ENCODE measurements at regions not wholly inside any gene's neighbourhood (a gene's known extent, or its start where the extent isn't known, plus 50 kb on each side); places are given as distances from the start of the nearest gene placed in this dataset.
A peak's percentile ranks its signal among the peaks of the same experiment; 100 is the strongest.

- TF ChIP-seq JAZF1 (CRISPR knock-in tag; IDR thresholded peaks at IDR 0.05) (no peak), SMAD4 (CRISPR knock-in tag; IDR thresholded peaks at IDR 0.05) (no peak), USF2 (CRISPR knock-in tag; IDR thresholded peaks at IDR 0.05) (no peak), CREB1 (CRISPR knock-in tag; IDR thresholded peaks at IDR 0.05) (no peak), ATF2 (CRISPR knock-in tag; IDR thresholded peaks at IDR 0.05; ENCODE audit: borderline replicate concordance, low read depth) (no peak), TEAD1 (CRISPR knock-in tag; IDR thresholded peaks at IDR 0.05) (no peak), CTCF (IDR thresholded peaks at IDR 0.05) (no peak)
These were observed 202.9 kb downstream of the RAB11FIP4 start (continued) for GRCh38 chr17:31594416-31594815.

GRCh38 chr17:31593806-31594205, 202.3 kb downstream of the RAB11FIP4 start:
- no peaks in the 10 kb centered on the region for H3K9me3 Mint-ChIP-seq
- ATAC-seq = no peak
- ChIA-PET CTCF (interaction anchor here (1.0 kb wide), 1 partner anchor 36 kb away, joined by 3 read pairs; no protein-coding TSS in a partner anchor), POLR2A (no interaction called here)
- TF ChIP-seq FOXP1 (CRISPR knock-in tag; IDR thresholded peaks at IDR 0.05; ENCODE audit: borderline replicate concordance) = 0 out of 2 replicates have a peak, but pooled peaks have one; percentile 28
- no peak for TF ChIP-seq ZNF423 (CRISPR knock-in tag; IDR thresholded peaks at IDR 0.05)
- peaks cover 19% of the 10 kb centered on the region for H3K4me1 Mint-ChIP-seq
- H3K27me3 Mint-ChIP-seq (ENCODE audit: low read depth) = no peaks in the 10 kb centered on the region
- no peak for DNase-seq (ENCODE audit: low spot score)
- no peaks in the 10 kb centered on the region for H3K36me3 Mint-ChIP-seq
- no peak overlapping the region for H3K27ac Mint-ChIP-seq
- H3K4me3 Mint-ChIP-seq = no peak overlapping the region

- Mint-ChIP-seq H3K27ac (no peak overlapping the region), H3K4me3 (no peak overlapping the region), H3K36me3 (no peaks in the 10 kb centered on the region), H3K4me1 (peaks cover 12% of the 10 kb centered on the region), H3K9me3 (no peaks in the 10 kb centered on the region), H3K27me3 (ENCODE audit: low read depth) (no peaks in the 10 kb centered on the region)
- ATAC-seq (no peak), DNase-seq (ENCODE audit: low spot score) (no peak)
- ChIA-PET CTCF (no interaction called here), POLR2A (no interaction called here)
- no peak for TF ChIP-seq CTCF (IDR thresholded peaks at IDR 0.05)
- no peak for TF ChIP-seq E2F5 (CRISPR knock-in tag; IDR thresholded peaks at IDR 0.05)
- no peak for TF ChIP-seq ZNF671 (CRISPR knock-in tag; IDR thresholded peaks at IDR 0.05)
- TF ChIP-seq AR (CRISPR knock-in tag; IDR thresholded peaks at IDR 0.05) = no peak
- no peak for TF ChIP-seq ZNF532 (CRISPR knock-in tag; IDR thresholded peaks at IDR 0.05; ENCODE audit: borderline replicate concordance)
- TF ChIP-seq STAT6 (CRISPR knock-in tag; conservative IDR thresholded peaks at IDR 0.05; ENCODE audit: low read depth) = no peak
These were observed 200.4 kb downstream of the RAB11FIP4 start for GRCh38 chr17:31591924-31592323.

All from WTC11 (cell line).